ENCODE measurements at regions not wholly inside any gene's neighbourhood (a gene's known extent, or its start where the extent isn't known, plus 50 kb on each side); places are given as distances from the start of the nearest gene placed in this dataset.

- TF ChIP-seq ZNF275 (CRISPR knock-in tag; IDR thresholded peaks at IDR 0.05; ENCODE audit: borderline replicate concordance) (no peak), DR1 (CRISPR knock-in tag; IDR thresholded peaks at IDR 0.05) (no peak), HNF1B (CRISPR knock-in tag; IDR thresholded peaks at IDR 0.05) (no peak), XRCC5 (optimal IDR thresholded peaks at IDR 0.05; ENCODE audit: low read length) (no peak), ZBTB14 (CRISPR knock-in tag; IDR thresholded peaks at IDR 0.05) (no peak), ZNF766 (CRISPR knock-in tag; IDR thresholded peaks at IDR 0.05; ENCODE audit: borderline replicate concordance) (no peak)
Observed at GRCh38 chr11:70747285-70747684, 349.0 kb downstream of the CTTN start (continued).

GRCh38 chr11:70747921-70748320, 349.6 kb downstream of the CTTN start:
- H4K20me1 ChIP-seq (ENCODE audit: insufficient read depth, low read length): 0 out of 2 replicates have a peak, but pooled peaks cover 4% of the 10 kb centered on the region
- no peak overlapping the region for H3K4me2 ChIP-seq (ENCODE audit: low read depth, low read length)
- H3K4me1 ChIP-seq (ENCODE audit: insufficient read depth, low read length): no peaks in the 10 kb centered on the region
- TF ChIP-seq ZNF747 (CRISPR knock-in tag; IDR thresholded peaks at IDR 0.05; ENCODE audit: borderline replicate concordance) (no peak), PRDM4 (CRISPR knock-in tag; IDR thresholded peaks at IDR 0.05; ENCODE audit: borderline replicate concordance) (no peak)
- in situ Hi-C loops (cut with HindIII; ENCODE audit: extremely low pct_ligation_motif_present, low pct_unique_long_range_greater_than_20kb): no loop called here
- no peak for FAIRE-seq
- no peaks in the 10 kb centered on the region for H3K79me2 ChIP-seq (ENCODE audit: insufficient read depth, low read length)
- H3K36me3 ChIP-seq (replicated peaks in 1 of 2; ENCODE audit: control insufficient read depth in 1 of 2, insufficient read depth in 2 of 2, low read length in 2 of 2): peaks cover 0 to 14% of the 10 kb centered on the region in 2 experiments; a peak in 1 of 5 replicates
- no peak for DNase-seq (ENCODE audit: low spot score)
- no peak overlapping the region for H3K9ac ChIP-seq (ENCODE audit: insufficient read depth, low read depth, low read length)
- no peak overlapping the region for H3K27ac ChIP-seq (ENCODE audit: extremely low read length, insufficient read depth, low read length)
- H2AFZ ChIP-seq (ENCODE audit: low read length): no peak overlapping the region
- CTCF ChIA-PET (ENCODE audit: low intra/inter-chr PET ratio, low total read pairs): no interaction called here
- peaks cover 19% of the 10 kb centered on the region for H3K9me3 ChIP-seq (ENCODE audit: low read length)
- BruUV-seq (replicated peaks): no TSS peak
- 98% methylated on average over 2 of the region's 5 CpGs for WGBS (ENCODE audit: low lambda C conversion rate)
- H3K27me3 ChIP-seq (ENCODE audit: control insufficient read depth in 1 of 2, insufficient read depth in 2 of 2, low read length in 2 of 2): no peaks in the 10 kb centered on the region
- intact Hi-C loops (cut with micrococcal nuclease; ENCODE audit: unreplicated experiment): no loop called here
- POLR2A ChIA-PET: no interaction called here
- no peak overlapping the region for H3K4me3 ChIP-seq (replicated peaks in 1 of 3; ENCODE audit: insufficient read depth in 1 of 3, low read depth in 2 of 3, low read length in 3 of 3)
- ATAC-seq: no peak
